ENCODE measurements at regions not wholly inside any gene's neighbourhood (a gene's known extent, or its start where the extent isn't known, plus 50 kb on each side); places are given as distances from the start of the nearest gene placed in this dataset.
A peak's percentile ranks its signal among the peaks of the same experiment; 100 is the strongest.

DNA sequence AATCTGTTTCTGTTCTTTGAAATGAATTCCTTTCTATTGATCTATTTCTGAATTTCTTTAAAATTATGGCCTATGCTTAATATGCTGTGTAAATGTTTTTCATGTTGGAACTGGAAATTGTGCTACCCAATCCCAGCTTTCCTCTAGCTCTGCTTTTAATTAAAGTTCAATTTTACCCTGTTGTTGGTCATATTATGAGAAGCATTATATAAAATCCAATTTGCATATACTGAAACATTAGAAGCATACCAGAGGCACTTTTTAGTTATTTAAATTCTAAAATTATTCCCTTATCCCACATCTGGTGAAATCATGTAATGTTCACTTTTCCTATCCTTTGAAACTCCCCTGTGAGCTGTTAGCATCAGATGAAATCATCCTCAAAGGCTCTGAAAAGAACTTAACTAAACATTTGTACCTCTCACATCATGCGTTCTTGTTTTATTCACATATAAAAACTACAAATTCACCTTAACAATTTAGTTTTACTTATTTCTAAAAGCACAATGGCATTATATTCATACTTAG, 160.6 kb upstream of the COL21A1 start:
- TF ChIP-seq, protein P1, sequence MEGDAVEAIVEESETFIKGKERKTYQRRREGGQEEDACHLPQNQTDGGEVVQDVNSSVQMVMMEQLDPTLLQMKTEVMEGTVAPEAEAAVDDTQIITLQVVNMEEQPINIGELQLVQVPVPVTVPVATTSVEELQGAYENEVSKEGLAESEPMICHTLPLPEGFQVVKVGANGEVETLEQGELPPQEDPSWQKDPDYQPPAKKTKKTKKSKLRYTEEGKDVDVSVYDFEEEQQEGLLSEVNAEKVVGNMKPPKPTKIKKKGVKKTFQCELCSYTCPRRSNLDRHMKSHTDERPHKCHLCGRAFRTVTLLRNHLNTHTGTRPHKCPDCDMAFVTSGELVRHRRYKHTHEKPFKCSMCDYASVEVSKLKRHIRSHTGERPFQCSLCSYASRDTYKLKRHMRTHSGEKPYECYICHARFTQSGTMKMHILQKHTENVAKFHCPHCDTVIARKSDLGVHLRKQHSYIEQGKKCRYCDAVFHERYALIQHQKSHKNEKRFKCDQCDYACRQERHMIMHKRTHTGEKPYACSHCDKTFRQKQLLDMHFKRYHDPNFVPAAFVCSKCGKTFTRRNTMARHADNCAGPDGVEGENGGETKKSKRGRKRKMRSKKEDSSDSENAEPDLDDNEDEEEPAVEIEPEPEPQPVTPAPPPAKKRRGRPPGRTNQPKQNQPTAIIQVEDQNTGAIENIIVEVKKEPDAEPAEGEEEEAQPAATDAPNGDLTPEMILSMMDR (IDR thresholded peaks at IDR 0.05) = no peak
- Histone ChIP-seq H3K27ac (no peak overlapping the region), H3K4me3 (no peak overlapping the region)
- no peak for DNase-seq (ENCODE audit: low spot score)

DNA sequence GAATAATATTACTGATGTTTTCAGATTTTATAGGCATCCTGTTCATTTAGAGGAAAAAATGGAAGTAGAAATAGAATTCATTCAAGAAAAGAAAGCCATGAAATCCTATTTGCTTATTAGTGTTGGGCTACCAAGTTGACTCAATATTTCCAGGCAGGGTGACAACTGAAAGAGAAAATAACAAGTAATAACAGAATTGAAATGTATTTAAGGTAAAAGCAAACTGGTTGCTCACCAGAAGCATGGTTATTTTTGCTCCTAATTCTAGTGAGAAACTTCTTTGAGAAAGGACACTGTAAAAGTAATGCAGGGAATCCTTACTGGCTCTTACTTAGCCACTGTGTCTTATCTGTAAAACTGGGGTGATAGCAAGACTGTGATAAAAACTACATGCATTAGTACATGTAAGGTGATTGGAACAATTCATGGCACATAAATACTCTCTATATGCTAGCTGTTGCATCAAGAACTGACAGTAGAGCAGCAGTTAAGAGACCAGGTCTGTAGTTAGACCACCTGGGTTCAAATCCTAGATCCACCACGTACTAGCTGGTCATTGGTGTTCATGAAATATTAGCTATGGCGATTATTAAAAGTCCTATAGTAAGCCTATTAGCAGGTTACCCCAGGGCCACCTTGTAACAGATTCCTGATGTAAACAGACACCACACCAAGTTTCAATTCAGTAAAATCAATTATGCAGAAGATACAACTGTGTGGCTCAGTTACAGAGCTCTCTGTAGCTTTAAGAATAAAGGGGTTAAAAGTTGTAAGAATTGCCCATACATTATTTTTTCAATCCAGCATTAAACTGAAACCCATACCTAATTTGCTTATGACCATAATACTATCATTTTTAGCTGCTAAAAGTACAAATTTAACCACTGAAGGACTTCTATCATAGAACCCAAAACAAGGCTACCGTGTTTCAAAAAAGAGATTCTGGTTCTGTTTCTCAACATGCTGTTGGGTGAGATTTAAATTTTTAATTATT, 159.2 kb upstream of the COL21A1 start:
- no peak for DNase-seq (ENCODE audit: low spot score)
- TF ChIP-seq, protein P1 (IDR thresholded peaks at IDR 0.05) = no peak
- Histone ChIP-seq H3K27ac (no peak overlapping the region), H3K4me3 (no peak overlapping the region)

DNA sequence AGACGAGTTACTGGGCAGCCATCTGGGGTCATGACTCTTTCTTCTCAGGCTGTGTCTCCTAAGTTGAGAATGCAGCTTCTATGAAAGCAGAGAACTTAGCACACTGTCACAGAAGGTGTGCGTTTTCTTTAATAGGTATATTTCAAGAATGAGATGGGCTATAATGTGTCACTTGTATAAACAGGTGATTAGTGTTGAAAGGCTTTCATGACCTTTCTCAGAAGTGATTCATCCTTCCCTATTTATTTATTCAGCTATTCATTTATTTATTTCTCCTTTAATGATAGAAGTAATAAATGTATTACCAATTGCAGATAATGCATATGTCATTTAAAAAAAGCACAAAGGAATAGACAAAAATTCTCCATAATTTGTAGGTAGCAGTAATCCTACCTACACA, 157.2 kb upstream of the COL21A1 start:
- Histone ChIP-seq H3K4me3 (no peak overlapping the region), H3K27ac (peak overlapping the region in 1 of 2 donors; percentile 12)
- TF ChIP-seq, protein P1 (IDR thresholded peaks at IDR 0.05) = no peak
- DNase-seq (ENCODE audit: low spot score) = no peak

DNA sequence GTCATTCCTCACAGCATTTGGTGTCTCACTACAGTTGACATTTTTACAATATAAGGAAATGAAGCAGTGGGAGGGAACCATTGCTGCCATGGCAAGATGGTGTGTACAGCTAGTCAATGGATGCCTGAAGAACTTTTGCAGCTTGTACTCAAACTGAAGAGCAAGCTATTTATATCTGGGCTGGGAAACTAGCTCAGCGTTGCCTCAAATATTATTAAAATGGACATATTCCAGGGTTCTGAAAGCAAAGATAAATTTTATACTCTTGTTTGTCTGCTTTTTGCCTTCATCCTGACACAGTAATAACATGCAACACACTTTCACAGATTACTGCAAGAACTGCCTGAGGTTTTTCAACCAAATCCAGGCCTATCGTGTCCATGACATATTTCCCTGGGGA, 156.4 kb upstream of the COL21A1 start:
- H3K27ac ChIP-seq = peak overlapping the region; percentile 12 to 61
- peak overlapping the region; percentile 24 for H3K4me3 ChIP-seq
- TF ChIP-seq, protein P1 (IDR thresholded peaks at IDR 0.05) = no peak
- no peak for DNase-seq (ENCODE audit: low spot score)

DNA sequence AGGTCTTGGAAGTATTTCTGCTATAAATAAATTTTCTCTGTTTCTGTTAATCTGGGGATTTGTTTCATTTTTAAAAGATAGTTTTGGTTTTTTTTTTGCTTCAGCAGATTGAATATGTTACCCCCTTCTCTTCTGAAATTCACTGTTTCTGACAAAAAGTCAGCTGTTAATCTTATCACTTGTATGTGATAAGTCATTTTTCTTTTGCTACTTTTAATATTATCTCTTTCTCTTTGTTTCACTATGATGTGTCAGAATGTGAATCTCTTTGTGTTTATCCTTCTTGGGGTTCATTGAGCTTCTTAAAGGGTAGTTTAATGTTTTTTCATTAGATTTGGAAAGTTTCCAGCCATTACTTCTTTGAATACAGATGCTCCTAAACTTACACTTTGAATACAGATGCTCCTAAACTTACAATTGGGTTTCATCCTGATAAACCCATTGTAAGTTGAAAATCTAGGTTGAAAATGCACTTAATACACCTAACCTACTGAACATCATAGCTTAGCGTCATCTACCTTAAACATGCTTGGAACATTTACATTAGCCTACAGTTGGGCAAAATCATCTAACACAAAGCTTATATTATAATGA, 154.2 kb upstream of the COL21A1 start:
- TF ChIP-seq, protein P1 (IDR thresholded peaks at IDR 0.05) = no peak
- H3K4me3 ChIP-seq = no peak overlapping the region
- DNase-seq (ENCODE audit: low spot score) = no peak

DNA sequence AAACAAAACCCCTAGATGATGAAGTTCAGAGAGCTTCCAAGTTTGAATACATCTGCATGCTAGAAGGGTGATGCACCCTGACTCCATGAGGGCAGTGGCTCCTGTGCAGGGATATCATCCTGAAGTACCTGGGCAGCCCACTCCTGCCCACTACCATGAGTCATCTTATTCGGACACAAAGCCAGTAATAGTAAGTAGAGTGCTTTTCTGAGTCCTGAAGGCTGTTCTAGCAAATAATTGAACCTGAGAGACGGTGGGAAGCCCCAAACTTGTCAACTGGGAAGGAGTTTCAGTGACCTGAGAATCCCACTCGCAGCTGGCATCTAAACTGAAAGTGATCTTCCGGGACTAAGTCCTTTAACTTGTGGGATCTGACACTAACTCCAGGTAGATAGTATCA, 152.9 kb upstream of the COL21A1 start:
- DNase-seq (ENCODE audit: low spot score) = no peak
- no peak overlapping the region for H3K4me3 ChIP-seq
- TF ChIP-seq, protein P1 (IDR thresholded peaks at IDR 0.05) = no peak
- no peak overlapping the region for H3K27ac ChIP-seq

More for the DNA sequence above, 154.2 kb upstream of the COL21A1 start:
- H3K27ac ChIP-seq = no peak overlapping the region
